Liver (tissue), 8 donors: ENCODE measurements at regions not wholly inside any gene's neighbourhood (a gene's known extent, or its start where the extent isn't known, plus 50 kb on each side); places are given as distances from the start of the nearest gene placed in this dataset.
A peak's percentile ranks its signal among the peaks of the same experiment; 100 is the strongest.

Experiments used
- DNase-seq: peaks from one replicate; pipeline ENCODE4 v3.0.0-alpha.2; 2017; ENCODE audit warnings: low spot score
- H3K27ac ChIP-seq, 2 donors: one replicate each; pipeline ENCODE4 v1.7.0; 2013; ENCODE audit warnings: inconsistent platforms in 2 of 2, low read length in 2 of 2, control low read depth in 1 of 2, low read depth in 1 of 2, mild to moderate bottlenecking in 1 of 2
- H3K27me3 ChIP-seq, 4 donors: one replicate each; pipeline versions ENCODE4 v1.6.1 to v1.7.0; 2013; ENCODE audit warnings: low read length in 3 of 4, inconsistent platforms in 1 of 4, mild to moderate bottlenecking in 1 of 4, moderate library complexity in 1 of 4; ENCODE audit not compliant: control insufficient read depth in 4 of 4, insufficient read depth in 4 of 4
- H3K36me3 ChIP-seq, 4 donors: one replicate each; pipeline versions ENCODE4 v1.6.1 to v1.7.0; 2013; ENCODE audit warnings: low read length in 3 of 4, mild to moderate bottlenecking in 3 of 4, low read depth in 1 of 4, moderate library complexity in 1 of 4; ENCODE audit not compliant: control insufficient read depth in 4 of 4, insufficient read depth in 3 of 4
- H3K4me1 ChIP-seq, 4 donors: one replicate each; pipeline versions ENCODE4 v1.6.1 to v1.7.0; 2013; ENCODE audit warnings: low read length in 3 of 4, mild to moderate bottlenecking in 3 of 4, moderate library complexity in 1 of 4; ENCODE audit not compliant: control insufficient read depth in 4 of 4, insufficient read depth in 4 of 4
- H3K4me3 ChIP-seq, 3 donors: one replicate each; pipeline versions ENCODE4 v1.6.1 to v1.7.0; 2013; ENCODE audit warnings: low read length in 3 of 3, control low read depth in 1 of 3, low read depth in 1 of 3, mild to moderate bottlenecking in 1 of 3
- H3K9ac ChIP-seq, 2 donors: one replicate each; pipeline ENCODE4 v1.7.0; 2013; ENCODE audit warnings: low read length in 2 of 2, mild to moderate bottlenecking in 2 of 2, moderate library complexity in 2 of 2, control low read depth in 1 of 2, low read depth in 1 of 2
- H3K9me3 ChIP-seq, 4 donors: one replicate each; pipeline versions ENCODE4 v1.6.1 to v1.7.0; 2013; ENCODE audit warnings: low read length in 3 of 4; ENCODE audit not compliant: control insufficient read depth in 4 of 4
- EGR1 ChIP-seq, 2 donors: IDR thresholded peaks; 2 replicates each; pipeline ENCODE4 v1.6.1; 2016 to 2018; ENCODE audit warnings: antibody characterized with exemption in 2 of 2, low read depth in 2 of 2
- GABPA ChIP-seq, 2 donors: IDR thresholded peaks in 1 of 2; conservative IDR thresholded peaks in 1 of 2; 2 replicates each; pipeline ENCODE4 v1.6.1; 2016; ENCODE audit warnings: antibody characterized with exemption in 2 of 2, mild to moderate bottlenecking in 1 of 2, moderate library complexity in 1 of 2
- JUND ChIP-seq, 2 donors: IDR thresholded peaks; 2 replicates each; pipeline ENCODE4 v1.6.1; 2016; ENCODE audit warnings: antibody characterized with exemption in 2 of 2
- RAD21 ChIP-seq, 2 donors: IDR thresholded peaks; 2 replicates each; pipeline ENCODE4 v1.6.1; 2016; ENCODE audit warnings: antibody characterized with exemption in 2 of 2, mild to moderate bottlenecking in 2 of 2
- TAF1 ChIP-seq: conservative IDR thresholded peaks from 2 replicates; pipeline ENCODE4 v1.6.1; 2016; ENCODE audit warnings: antibody characterized with exemption, mild to moderate bottlenecking
- YY1 ChIP-seq: IDR thresholded peaks from 2 replicates; pipeline ENCODE4 v1.6.1; 2016; ENCODE audit warnings: antibody characterized with exemption, mild to moderate bottlenecking
- WGBS: extraction: QIAGEN DNeasy Blood & Tissue Kit; methylation state at CpG from one replicate; pipeline ENCODE4 v1.1.7; 2013; 5-methylcytosine and 5-hydroxymethylcytosine counted together
- TF ChIP-seq, protein P1 (sequence below): IDR thresholded peaks from 2 replicates; pipeline ENCODE4 v1.6.1; 2016; ENCODE audit warnings: antibody characterized with exemption
- TF ChIP-seq, protein P2 (sequence below): fragments of 150-350 bp; IDR thresholded peaks from 2 replicates; pipeline ENCODE4 v1.5.1; 2017; ENCODE audit warnings: improper control_type of control experiment, low read depth, low read length; ENCODE audit not compliant: missing input control
- TF ChIP-seq, protein P3 (sequence below): IDR thresholded peaks from 2 replicates; pipeline ENCODE4 v1.6.1; 2016; ENCODE audit warnings: antibody characterized with exemption
- TF ChIP-seq, protein P4 (sequence below): IDR thresholded peaks from 2 replicates; pipeline ENCODE4 v1.6.1; 2016; ENCODE audit warnings: antibody characterized with exemption
- donor health status: healthy.
- donor health status: healthy.
- donor health status: healthy.
- donor health status: healthy.
- donor health status: healthy.

DNA sequence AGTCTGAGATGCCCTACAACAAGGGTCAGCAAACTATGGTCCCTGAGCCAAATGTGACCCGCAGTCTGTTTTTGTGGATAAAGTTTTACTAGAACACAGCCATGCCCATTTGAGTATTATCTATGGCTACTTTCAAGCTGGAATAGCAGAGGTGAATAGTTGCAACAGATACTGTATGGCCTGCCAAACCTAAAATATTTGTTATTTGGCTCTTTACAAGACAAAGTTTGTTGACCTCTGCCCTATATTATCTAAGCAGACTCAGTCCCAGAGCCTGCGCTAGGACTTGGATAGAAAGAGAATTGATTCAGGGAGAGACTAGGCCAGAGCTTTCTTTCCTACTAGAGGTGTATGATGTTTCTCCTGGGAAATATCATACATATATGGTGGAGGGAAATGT, 81.7 kb upstream of the NMNAT3 start (continued):
- TF ChIP-seq EGR1 (IDR thresholded peaks at IDR 0.05; ENCODE audit: low read depth in 2 of 2): peak in 1 of 2 donors; percentile 12
- TF ChIP-seq RAD21 (IDR thresholded peaks at IDR 0.05): peak; percentile 48 to 51

DNA sequence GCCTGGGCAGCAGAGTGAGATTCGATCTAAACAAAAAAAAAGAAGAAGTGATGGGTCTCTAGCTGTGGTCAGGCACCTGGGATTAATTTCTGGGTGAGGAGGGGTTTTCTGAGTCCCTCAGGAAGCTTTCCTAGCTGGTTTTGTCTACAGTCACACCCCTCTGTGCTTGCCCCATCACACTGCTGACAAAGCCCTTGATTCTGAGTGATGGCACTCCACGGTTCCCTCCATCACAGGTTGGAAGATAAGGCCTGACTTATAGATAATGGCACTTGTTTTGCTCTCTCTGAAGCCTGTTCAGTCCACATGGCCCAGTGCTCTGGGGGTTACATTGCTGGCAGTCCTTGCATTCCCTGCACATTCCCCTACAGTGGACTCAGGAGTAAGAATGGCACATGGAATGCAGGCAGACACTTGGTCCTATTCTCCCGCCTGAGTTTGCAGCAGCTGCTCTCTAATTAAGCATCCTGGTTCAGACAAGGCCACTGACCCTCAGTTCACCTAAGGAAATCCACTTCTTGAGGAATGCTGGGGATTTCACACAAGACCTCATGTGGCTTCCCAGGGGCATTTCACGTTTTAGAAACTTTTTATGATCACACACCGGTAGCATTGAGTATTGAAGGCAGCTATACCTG, 81.0 kb upstream of the NMNAT3 start:
- no peak for DNase-seq
- 89% methylated on average over 5 of the region's 5 CpGs for WGBS
- Histone ChIP-seq H3K4me1 (peaks cover 4 to 23% (median 18%) of the 10 kb centered on the region in 4 donors), H3K27ac (no peak overlapping the region), H3K4me3 (no peak overlapping the region), H3K27me3 (no peaks in the 10 kb centered on the region), H3K9me3 (no peaks in the 10 kb centered on the region), H3K9ac (no peak overlapping the region), H3K36me3 (no peaks in the 10 kb centered on the region)
- TF ChIP-seq YY1 (no peak), GABPA (IDR thresholded peaks at IDR 0.05 in 1 of 2, conservative IDR thresholded peaks at IDR 0.05 in 1 of 2) (no peak)
- TF ChIP-seq, protein P1, sequence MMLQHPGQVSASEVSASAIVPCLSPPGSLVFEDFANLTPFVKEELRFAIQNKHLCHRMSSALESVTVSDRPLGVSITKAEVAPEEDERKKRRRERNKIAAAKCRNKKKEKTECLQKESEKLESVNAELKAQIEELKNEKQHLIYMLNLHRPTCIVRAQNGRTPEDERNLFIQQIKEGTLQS: no peak
- TF ChIP-seq, protein P2, sequence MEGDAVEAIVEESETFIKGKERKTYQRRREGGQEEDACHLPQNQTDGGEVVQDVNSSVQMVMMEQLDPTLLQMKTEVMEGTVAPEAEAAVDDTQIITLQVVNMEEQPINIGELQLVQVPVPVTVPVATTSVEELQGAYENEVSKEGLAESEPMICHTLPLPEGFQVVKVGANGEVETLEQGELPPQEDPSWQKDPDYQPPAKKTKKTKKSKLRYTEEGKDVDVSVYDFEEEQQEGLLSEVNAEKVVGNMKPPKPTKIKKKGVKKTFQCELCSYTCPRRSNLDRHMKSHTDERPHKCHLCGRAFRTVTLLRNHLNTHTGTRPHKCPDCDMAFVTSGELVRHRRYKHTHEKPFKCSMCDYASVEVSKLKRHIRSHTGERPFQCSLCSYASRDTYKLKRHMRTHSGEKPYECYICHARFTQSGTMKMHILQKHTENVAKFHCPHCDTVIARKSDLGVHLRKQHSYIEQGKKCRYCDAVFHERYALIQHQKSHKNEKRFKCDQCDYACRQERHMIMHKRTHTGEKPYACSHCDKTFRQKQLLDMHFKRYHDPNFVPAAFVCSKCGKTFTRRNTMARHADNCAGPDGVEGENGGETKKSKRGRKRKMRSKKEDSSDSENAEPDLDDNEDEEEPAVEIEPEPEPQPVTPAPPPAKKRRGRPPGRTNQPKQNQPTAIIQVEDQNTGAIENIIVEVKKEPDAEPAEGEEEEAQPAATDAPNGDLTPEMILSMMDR: no peak

DNA sequence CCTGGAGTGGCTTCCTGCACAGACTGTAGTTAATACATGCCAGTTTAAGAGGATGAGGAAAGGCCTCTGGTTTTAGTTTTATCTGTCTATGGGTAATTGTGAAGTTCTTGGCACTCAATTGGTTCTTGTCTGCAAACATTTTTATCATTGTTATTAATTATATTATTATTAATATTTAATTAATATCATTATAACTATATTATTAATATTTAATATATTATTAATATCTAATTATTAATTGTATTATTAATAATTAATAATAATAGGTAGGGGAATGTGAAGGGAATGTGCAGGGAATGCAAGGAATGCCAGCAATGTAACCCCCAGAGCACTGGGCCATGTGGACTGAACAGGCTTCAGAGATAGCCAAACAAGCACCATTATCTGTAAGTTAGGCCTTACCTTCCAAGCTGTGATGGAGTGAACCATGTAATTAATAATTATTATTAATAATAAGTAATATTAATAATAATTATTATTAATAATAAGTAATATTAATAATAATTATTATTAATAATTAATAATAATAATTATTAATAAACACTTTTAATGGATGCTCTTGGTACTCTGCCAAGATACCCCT, 79.8 kb upstream of the NMNAT3 start:
- H3K4me1 ChIP-seq: peaks cover 4 to 21% (median 17%) of the 10 kb centered on the region in 4 donors
- no peak overlapping the region for H3K9ac ChIP-seq
- no peak overlapping the region for H3K27ac ChIP-seq
- DNase-seq: no peak
- H3K27me3 ChIP-seq: no peaks in the 10 kb centered on the region
- H3K4me3 ChIP-seq: no peak overlapping the region
- TF ChIP-seq, protein P2: no peak
- TF ChIP-seq, protein P3, sequence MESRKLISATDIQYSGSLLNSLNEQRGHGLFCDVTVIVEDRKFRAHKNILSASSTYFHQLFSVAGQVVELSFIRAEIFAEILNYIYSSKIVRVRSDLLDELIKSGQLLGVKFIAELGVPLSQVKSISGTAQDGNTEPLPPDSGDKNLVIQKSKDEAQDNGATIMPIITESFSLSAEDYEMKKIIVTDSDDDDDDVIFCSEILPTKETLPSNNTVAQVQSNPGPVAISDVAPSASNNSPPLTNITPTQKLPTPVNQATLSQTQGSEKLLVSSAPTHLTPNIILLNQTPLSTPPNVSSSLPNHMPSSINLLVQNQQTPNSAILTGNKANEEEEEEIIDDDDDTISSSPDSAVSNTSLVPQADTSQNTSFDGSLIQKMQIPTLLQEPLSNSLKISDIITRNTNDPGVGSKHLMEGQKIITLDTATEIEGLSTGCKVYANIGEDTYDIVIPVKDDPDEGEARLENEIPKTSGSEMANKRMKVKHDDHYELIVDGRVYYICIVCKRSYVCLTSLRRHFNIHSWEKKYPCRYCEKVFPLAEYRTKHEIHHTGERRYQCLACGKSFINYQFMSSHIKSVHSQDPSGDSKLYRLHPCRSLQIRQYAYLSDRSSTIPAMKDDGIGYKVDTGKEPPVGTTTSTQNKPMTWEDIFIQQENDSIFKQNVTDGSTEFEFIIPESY: no peak
- no peak for TF ChIP-seq TAF1
- no peak for TF ChIP-seq JUND (IDR thresholded peaks at IDR 0.05)
- TF ChIP-seq, protein P4, sequence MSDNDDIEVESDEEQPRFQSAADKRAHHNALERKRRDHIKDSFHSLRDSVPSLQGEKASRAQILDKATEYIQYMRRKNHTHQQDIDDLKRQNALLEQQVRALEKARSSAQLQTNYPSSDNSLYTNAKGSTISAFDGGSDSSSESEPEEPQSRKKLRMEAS: no peak
- no peaks in the 10 kb centered on the region for H3K9me3 ChIP-seq
- H3K36me3 ChIP-seq: no peaks in the 10 kb centered on the region
